Right hindlimb (tissue), 1 donor: ENCODE measurements at regions not wholly inside any gene's neighbourhood (a gene's known extent, or its start where the extent isn't known, plus 50 kb on each side); places are given as distances from the start of the nearest gene placed in this dataset.

Source experiments
- DNase-seq: peaks from one replicate; pipeline ENCODE4 v3.0.0-alpha.2; 2018

GRCh38 chr9:10674586-10674985, 61.8 kb upstream of the PTPRD start:
- no peak for DNase-seq

GRCh38 chr9:10678010-10678409, 65.2 kb upstream of the PTPRD start:
- DNase-seq = no peak

- no peak for DNase-seq
These were observed 66.0 kb upstream of the PTPRD start for GRCh38 chr9:10678790-10679189.

DNA sequence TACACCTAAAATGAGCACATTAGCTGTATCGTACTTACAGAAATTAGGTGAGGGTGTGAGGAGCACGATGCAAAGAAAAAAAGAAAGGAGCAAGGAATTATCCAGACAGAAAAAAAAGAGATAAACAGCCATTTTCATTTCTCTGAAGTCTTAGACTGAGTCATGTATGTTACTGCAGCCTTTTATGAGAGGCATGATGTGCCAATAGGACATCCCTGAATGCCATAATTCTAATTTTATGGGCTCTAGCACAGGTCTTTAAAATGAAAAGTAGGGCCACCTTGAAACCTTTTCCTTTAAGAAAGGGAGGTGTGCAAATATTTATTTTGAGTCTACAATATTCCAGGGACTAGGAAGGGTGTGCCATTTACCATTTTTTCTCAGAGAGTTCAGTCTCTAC, 74.1 kb upstream of the PTPRD start:
- no peak for DNase-seq

DNA sequence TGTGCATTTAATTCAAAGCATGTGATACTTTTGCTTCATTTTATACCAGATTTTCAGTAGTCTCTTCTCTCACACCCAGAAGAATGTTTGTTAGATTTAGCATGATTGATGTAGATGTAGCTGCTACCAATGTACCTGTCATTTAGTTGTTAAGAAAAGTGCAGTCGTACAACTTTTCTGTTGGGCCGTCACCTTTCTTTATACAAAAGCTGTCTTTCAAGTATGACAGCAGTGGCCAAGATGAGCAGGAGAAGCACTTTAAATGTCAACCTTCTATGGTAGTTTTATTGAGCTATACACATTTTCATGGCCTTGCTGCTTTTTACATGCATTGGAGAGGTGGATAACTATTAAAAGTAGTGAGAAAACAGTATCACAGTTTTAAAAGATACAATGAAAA, 77.7 kb upstream of the PTPRD start:
- no peak for DNase-seq

- DNase-seq = no peak
These were observed 84.2 kb upstream of the PTPRD start for GRCh38 chr9:10697044-10697443.

DNA sequence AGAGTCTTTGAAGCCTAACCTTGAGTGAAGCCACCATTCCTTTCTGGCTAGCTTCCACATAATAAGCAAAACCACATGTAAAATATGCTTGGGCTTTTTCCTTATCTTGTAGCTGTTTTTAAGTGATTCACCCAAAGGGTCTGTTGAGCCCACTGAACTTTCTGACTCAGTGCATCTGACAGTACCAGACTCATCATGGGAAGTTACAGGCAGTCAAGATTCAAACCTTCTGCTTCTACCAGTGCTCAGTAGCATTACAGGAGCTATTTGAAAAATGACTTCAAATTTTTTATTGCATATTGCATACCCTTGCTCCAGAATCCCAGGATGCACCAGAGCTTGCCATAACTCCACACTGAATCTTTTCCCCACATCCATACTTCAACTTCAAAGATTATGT, 87.5 kb upstream of the PTPRD start:
- no peak for DNase-seq

DNA sequence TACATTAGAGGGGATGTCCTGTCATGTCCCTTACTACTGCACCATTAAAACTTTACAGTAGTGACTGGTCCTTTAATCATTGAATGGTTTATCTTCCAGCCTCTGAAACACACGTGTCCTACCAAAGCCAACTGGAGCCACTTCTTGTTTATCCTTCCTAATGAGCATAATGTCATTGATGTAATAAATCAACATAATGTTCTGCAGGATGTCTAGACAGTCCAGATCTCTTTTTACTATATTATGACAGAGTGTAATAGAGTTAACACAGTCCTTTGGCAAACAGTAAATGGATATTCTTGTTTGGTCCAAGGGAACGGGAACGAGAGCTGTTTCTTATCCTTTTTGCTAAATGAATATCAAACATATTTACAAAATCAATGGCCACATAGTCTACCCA, 88.1 kb upstream of the PTPRD start:
- no peak for DNase-seq

- no peak for DNase-seq
These were observed 89.1 kb upstream of the PTPRD start for GRCh38 chr9:10701906-10702305.

DNA sequence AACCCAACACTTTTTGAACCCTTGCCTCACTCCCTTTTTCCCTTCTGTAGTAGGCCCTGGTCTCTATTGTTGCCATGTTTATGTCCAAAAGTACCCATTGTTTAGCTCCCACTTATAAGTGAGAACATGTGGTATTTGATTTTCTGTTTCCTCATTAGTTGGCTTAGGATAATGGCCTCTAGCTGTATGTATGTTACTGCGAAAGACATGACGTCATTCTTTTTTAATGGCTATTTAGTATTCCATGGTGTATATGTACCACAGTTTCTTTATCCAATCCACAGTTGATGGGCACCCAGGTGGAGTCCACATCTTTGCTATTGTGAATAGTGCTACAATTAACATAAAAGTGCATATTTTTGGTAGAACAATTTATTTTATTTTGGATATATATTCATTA, 90.3 kb upstream of the PTPRD start:
- no peak for DNase-seq

DNA sequence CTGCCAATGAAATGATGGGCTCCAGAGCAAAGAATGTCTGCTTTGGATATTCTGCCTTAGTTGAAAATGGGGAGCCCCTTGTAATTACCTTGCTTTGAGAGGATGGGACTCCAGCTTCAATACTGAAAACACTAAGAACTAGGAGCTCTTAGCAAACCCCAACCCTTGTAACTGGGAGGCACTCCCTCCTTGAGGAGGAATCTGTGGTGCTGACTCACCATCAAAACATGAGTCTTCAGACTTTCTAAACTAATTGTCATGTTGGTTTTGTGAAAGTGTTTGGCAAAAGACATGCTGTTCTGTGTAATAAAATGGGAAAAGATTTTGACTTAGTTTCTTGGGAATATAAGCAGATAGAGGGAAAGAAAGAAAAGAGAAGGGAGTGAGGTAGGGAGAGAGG, 91.9 kb upstream of the PTPRD start:
- DNase-seq = no peak

GRCh38 chr9:10705383-10705782, 92.6 kb upstream of the PTPRD start:
- DNase-seq = no peak

DNA sequence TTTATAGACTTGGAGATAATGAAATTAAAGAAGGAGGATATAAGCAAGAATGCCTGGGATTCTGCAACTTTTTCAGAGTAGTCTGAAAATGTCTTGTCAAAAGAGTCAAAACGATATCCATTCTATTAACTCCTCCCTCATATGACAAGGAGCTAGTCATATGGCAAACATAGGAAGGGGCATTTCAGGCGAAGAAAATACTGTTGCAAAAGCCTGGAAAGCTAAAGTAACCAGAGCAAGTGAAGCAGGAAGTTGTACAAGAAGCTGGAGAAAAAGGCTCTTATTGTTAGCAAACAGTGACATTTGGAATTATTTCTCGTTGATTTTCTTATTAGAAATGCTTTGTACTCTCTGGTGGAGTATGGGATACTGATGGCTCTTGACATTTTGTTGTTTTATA, 94.0 kb upstream of the PTPRD start:
- no peak for DNase-seq

DNA sequence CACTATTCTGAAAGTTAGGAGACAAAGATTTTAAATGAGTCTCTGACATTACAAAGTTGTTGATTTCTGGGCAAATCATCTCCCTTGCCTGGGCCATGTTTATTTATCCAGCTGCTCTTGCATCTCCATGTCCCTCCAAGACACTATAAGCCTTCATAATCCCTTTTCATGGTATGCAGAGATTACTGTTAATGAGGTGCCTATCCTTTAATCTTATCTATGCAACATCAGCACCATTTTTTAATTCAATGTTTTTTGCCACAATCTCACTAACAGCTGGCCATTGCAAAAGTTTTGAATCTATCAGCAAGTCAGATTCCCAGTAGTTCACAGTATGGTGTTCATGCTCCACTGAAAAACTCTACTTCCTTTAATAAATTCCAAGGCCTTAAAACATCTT, 108.5 kb upstream of the PTPRD start:
- DNase-seq = no peak

DNA sequence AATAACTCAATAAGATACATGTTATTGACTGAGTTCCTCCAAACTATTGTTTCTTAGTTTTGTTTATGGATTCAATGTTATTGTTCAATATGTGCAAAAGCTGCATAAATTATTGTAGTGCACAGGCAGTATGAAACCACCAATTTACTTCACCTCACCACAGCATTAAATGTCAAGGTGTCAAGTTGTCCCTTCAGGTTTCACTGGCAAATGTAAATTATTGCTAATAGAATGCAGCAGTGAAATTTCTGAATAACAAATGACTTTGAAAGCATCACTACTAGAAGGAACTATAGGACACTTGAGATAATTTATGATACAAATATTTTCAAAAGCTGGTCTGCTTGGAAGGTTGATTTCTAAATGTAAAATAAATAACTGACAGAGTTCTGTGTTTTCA, 116.4 kb upstream of the PTPRD start:
- no peak for DNase-seq

GRCh38 chr9:10744669-10745068, 131.9 kb upstream of the PTPRD start:
- no peak for DNase-seq

- no peak for DNase-seq
These were observed 140.7 kb upstream of the PTPRD start for GRCh38 chr9:10753474-10753873.

DNA sequence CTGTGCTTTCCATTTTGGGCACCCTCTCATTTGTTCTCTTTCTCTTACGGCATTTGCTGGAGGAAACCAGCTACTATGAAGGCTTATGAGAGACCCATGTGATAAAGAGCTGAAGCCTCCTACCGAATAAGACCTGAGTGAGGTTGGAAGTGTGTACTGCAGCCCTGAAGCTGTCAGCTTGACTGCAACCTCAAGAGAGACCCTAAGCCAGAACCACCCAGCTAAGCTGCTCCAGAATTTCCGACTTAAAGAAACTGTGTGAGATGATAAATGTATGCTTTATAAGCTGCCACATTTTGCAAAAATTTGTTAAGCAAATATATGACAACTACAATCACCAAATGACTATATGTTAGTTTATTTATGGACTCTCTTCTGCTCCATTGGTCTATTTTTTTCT, 151.7 kb upstream of the PTPRD start:
- no peak for DNase-seq

- DNase-seq = no peak
These were observed 160.3 kb upstream of the PTPRD start for GRCh38 chr9:10773136-10773535.

GRCh38 chr9:10774051-10774450, 161.2 kb upstream of the PTPRD start:
- no peak for DNase-seq

GRCh38 chr9:10785255-10785654, 172.5 kb upstream of the PTPRD start:
- DNase-seq = no peak

DNA sequence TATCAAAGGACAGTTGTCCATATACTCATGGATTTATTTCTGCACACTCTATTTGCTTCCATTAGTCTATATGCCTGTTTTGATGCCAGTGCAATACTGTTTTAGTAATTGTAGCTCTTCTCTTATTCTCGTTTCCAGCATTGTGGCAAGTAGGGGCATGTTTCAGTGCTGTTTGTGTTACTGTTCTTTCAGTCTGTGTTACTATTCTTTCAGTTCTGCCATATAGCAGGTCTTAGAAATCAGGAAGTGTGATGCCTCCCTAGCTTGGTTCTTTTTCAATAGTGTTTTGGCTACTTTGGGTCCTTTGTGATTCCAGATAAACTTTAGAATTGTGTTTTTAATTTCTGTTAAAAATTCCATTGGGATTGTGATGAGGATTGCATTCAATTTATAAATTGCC, 180.5 kb upstream of the PTPRD start:
- DNase-seq = no peak

DNA sequence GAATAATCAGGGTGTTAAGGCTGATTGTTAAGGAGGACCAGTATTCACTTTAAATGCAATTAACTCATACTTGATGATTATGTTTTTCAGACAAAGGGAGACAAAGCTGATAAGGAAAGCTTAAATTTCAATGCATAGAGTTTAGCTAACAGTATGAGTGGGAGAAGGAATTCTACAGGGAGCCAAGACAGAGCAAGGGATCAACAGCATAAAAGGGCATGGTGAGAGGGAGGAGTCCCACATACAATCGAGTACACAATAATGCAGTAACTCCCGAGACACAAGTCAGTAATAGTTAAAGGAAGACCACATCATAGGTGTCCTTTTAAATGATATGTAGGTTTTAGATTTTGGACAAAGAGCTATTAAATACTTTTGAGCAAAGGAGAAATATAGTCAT, 191.7 kb upstream of the PTPRD start:
- DNase-seq = no peak

GRCh38 chr9:10806868-10807267, 194.1 kb upstream of the PTPRD start:
- DNase-seq = no peak

GRCh38 chr9:10818206-10818605, 205.4 kb upstream of the PTPRD start:
- no peak for DNase-seq

DNA sequence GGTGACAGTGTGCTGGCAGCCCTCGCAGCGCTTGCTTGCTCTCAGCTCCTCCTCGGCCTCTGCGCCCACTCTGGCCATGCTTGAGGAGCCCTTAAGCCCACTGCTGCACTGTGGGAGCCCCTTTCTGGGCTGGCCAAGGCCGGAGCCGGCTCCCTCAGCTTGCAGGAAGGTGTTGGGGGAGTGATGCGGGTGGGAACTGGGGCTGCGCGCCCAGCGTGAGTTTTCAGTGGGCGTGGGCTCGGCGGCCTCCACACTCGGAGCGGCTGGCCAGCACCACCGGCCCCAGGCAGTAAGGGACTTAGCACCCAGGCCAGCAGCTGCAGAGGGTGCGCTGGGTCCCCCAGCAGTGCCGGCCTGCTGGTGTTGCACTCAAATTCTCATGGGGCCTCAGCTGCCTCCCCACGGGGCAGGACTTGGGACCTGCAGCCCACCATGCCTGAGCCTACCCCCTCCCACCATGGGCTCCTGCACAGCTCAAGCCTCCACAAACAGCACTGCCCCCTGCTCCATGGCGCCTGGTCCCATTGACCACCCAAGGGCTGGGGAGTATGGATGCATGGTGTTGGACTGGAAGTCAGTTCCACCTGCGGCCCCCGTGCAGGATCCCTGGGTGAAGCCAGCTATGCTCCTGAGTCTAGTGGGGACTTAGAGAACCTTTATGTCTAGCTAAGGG, 223.1 kb upstream of the PTPRD start:
- no peak for DNase-seq
